ENCODE measurements at regions not wholly inside any gene's neighbourhood (a gene's known extent, or its start where the extent isn't known, plus 50 kb on each side); places are given as distances from the start of the nearest gene placed in this dataset.

GRCh38 chr2:5991305-5991968 is 299.3 kb downstream of the SOX11 start:
- Histone ChIP-seq H3K36me3 (ENCODE audit: control insufficient read depth in 2 of 3, insufficient read depth in 3 of 3, low read length in 3 of 3) (no peaks in the 10 kb centered on the region), H3K27ac (ENCODE audit: low read depth, low read length) (no peak overlapping the region), H3K4me1 (ENCODE audit: control insufficient read depth in 2 of 2, insufficient read depth in 2 of 2, low read length in 2 of 2) (no peaks in the 10 kb centered on the region), H3K27me3 (ENCODE audit: control insufficient read depth in 2 of 2, insufficient read depth in 2 of 2, low read length in 2 of 2) (no peaks in the 10 kb centered on the region), H3K4me3 (ENCODE audit: low read length) (no peak overlapping the region), H3K9me3 (ENCODE audit: control insufficient read depth in 2 of 3, low read length in 3 of 3) (no peaks in the 10 kb centered on the region)
- H3K9me3 Mint-ChIP-seq: peaks cover 0 to 10% (median 0%) of the 10 kb centered on the region in 11 donors
- ATAC-seq (no peak), DNase-seq (no peak)
- no peaks in the 10 kb centered on the region for H3K4me1 Mint-ChIP-seq
- H3K27me3 Mint-ChIP-seq: peaks cover 0 to 12% (median 6%) of the 10 kb centered on the region in 5 donors
- intact Hi-C loops (cut with micrococcal nuclease): no loop called here
- H3K27ac Mint-ChIP-seq: no peak overlapping the region
- ChIA-PET CTCF (no interaction called here), POLR2A (no interaction called here)
- H3K36me3 Mint-ChIP-seq: peaks cover 0 to 3% (median 0%) of the 10 kb centered on the region in 5 donors
- H3K4me3 Mint-ChIP-seq: no peak overlapping the region

GRCh38 chr2:5995832-5996231 is 303.6 kb downstream of the SOX11 start:
- no peak overlapping the region for H3K27ac ChIP-seq (ENCODE audit: low read depth, low read length)
- H3K4me3 ChIP-seq (ENCODE audit: low read length): no peak overlapping the region
- CTCF ChIA-PET: no interaction called here
- ATAC-seq (no peak), DNase-seq (no peak)
- no peaks in the 10 kb centered on the region for H3K4me1 ChIP-seq (ENCODE audit: control insufficient read depth in 2 of 2, insufficient read depth in 2 of 2, low read length in 2 of 2)
- peaks cover 0 to 10% (median 2%) of the 10 kb centered on the region in 11 donors for H3K9me3 Mint-ChIP-seq
- H3K27me3 Mint-ChIP-seq: peaks cover 0 to 14% (median 6%) of the 10 kb centered on the region in 5 donors
- no peak overlapping the region for H3K4me3 Mint-ChIP-seq
- H3K36me3 ChIP-seq (ENCODE audit: control insufficient read depth in 2 of 3, insufficient read depth in 3 of 3, low read length in 3 of 3): no peaks in the 10 kb centered on the region
- H3K36me3 Mint-ChIP-seq: peaks cover 0 to 3% (median 0%) of the 10 kb centered on the region in 5 donors
- H3K4me1 Mint-ChIP-seq: no peaks in the 10 kb centered on the region
- H3K27ac Mint-ChIP-seq: no peak overlapping the region
- intact Hi-C loops (cut with micrococcal nuclease): no loop called here
- H3K9me3 ChIP-seq (ENCODE audit: control insufficient read depth in 2 of 3, low read length in 3 of 3): no peaks in the 10 kb centered on the region
- POLR2A ChIA-PET: no interaction called here
- no peaks in the 10 kb centered on the region for H3K27me3 ChIP-seq (ENCODE audit: control insufficient read depth in 2 of 2, insufficient read depth in 2 of 2, low read length in 2 of 2)

GRCh38 chr2:6008186-6008585 is 316.0 kb downstream of the SOX11 start:
- H3K9me3 ChIP-seq (ENCODE audit: control insufficient read depth in 2 of 3, low read length in 3 of 3): no peaks in the 10 kb centered on the region
- H3K36me3 ChIP-seq (ENCODE audit: control insufficient read depth in 2 of 3, insufficient read depth in 3 of 3, low read length in 3 of 3): no peaks in the 10 kb centered on the region
- Mint-ChIP-seq H3K27me3 (no peaks in the 10 kb centered on the region), H3K36me3 (peaks cover 0 to 4% (median 0%) of the 10 kb centered on the region in 5 donors), H3K4me1 (peaks cover 0 to 2% (median 0%) of the 10 kb centered on the region in 7 donors), H3K4me3 (no peak overlapping the region), H3K9me3 (peaks cover 0 to 9% (median 0%) of the 10 kb centered on the region in 11 donors), H3K27ac (no peak overlapping the region)
- CTCF ChIA-PET: no interaction called here
- DNase-seq (no peak), ATAC-seq (no peak)
- H3K27ac ChIP-seq (ENCODE audit: low read depth, low read length): no peak overlapping the region
- no peak overlapping the region for H3K4me3 ChIP-seq (ENCODE audit: low read length)
- POLR2A ChIA-PET: interaction anchor here (0.6 kb wide), 1 partner anchor 82 kb away, joined by 3 read pairs; no protein-coding TSS in a partner anchor
- H3K27me3 ChIP-seq (ENCODE audit: control insufficient read depth in 2 of 2, insufficient read depth in 2 of 2, low read length in 2 of 2): no peaks in the 10 kb centered on the region
- no peaks in the 10 kb centered on the region for H3K4me1 ChIP-seq (ENCODE audit: control insufficient read depth in 2 of 2, insufficient read depth in 2 of 2, low read length in 2 of 2)
- intact Hi-C loops (cut with micrococcal nuclease): no loop called here

GRCh38 chr2:6008726-6009125 is 316.5 kb downstream of the SOX11 start:
- H3K9me3 Mint-ChIP-seq: peaks cover 0 to 9% (median 0%) of the 10 kb centered on the region in 11 donors
- Histone ChIP-seq H3K27ac (ENCODE audit: low read depth, low read length) (no peak overlapping the region), H3K9me3 (ENCODE audit: control insufficient read depth in 2 of 3, low read length in 3 of 3) (no peaks in the 10 kb centered on the region), H3K4me1 (ENCODE audit: control insufficient read depth in 2 of 2, insufficient read depth in 2 of 2, low read length in 2 of 2) (no peaks in the 10 kb centered on the region), H3K36me3 (ENCODE audit: control insufficient read depth in 2 of 3, insufficient read depth in 3 of 3, low read length in 3 of 3) (no peaks in the 10 kb centered on the region), H3K4me3 (ENCODE audit: low read length) (no peak overlapping the region), H3K27me3 (ENCODE audit: control insufficient read depth in 2 of 2, insufficient read depth in 2 of 2, low read length in 2 of 2) (no peaks in the 10 kb centered on the region)
- ChIA-PET CTCF (no interaction called here), POLR2A (interaction anchor here (0.6 kb wide), 1 partner anchor 82 kb away, joined by 3 read pairs; no protein-coding TSS in a partner anchor)
- ATAC-seq (no peak), DNase-seq (no peak)
- H3K4me3 Mint-ChIP-seq: no peak overlapping the region
- peaks cover 0 to 2% (median 0%) of the 10 kb centered on the region in 7 donors for H3K4me1 Mint-ChIP-seq
- no peak overlapping the region for H3K27ac Mint-ChIP-seq
- peaks cover 0 to 4% (median 0%) of the 10 kb centered on the region in 5 donors for H3K36me3 Mint-ChIP-seq
- intact Hi-C loops (cut with micrococcal nuclease): no loop called here
- H3K27me3 Mint-ChIP-seq: no peaks in the 10 kb centered on the region

GRCh38 chr2:6010163-6010562 is 318.0 kb downstream of the SOX11 start:
- DNase-seq: no peak
- Histone ChIP-seq H3K9me3 (ENCODE audit: control insufficient read depth in 2 of 3, low read length in 3 of 3) (no peaks in the 10 kb centered on the region), H3K27me3 (ENCODE audit: control insufficient read depth in 2 of 2, insufficient read depth in 2 of 2, low read length in 2 of 2) (no peaks in the 10 kb centered on the region), H3K27ac (ENCODE audit: low read depth, low read length) (no peak overlapping the region), H3K4me1 (ENCODE audit: control insufficient read depth in 2 of 2, insufficient read depth in 2 of 2, low read length in 2 of 2) (no peaks in the 10 kb centered on the region), H3K36me3 (ENCODE audit: control insufficient read depth in 2 of 3, insufficient read depth in 3 of 3, low read length in 3 of 3) (no peaks in the 10 kb centered on the region), H3K4me3 (ENCODE audit: low read length) (no peak overlapping the region)
- intact Hi-C loops (cut with micrococcal nuclease): no loop called here
- CTCF ChIA-PET: no interaction called here
- POLR2A ChIA-PET: no interaction called here
- no peak overlapping the region for H3K27ac Mint-ChIP-seq
- no peaks in the 10 kb centered on the region for H3K27me3 Mint-ChIP-seq
- no peak overlapping the region for H3K4me3 Mint-ChIP-seq
- peaks cover 0 to 4% (median 0%) of the 10 kb centered on the region in 5 donors for H3K36me3 Mint-ChIP-seq
- ATAC-seq: no peak
- H3K4me1 Mint-ChIP-seq: no peaks in the 10 kb centered on the region
- peaks cover 0 to 9% (median 0%) of the 10 kb centered on the region in 11 donors for H3K9me3 Mint-ChIP-seq

- H3K9me3 Mint-ChIP-seq: peaks cover 0 to 9% (median 0%) of the 10 kb centered on the region in 11 donors
- intact Hi-C loops (cut with micrococcal nuclease): no loop called here
Observed at GRCh38 chr2:6011921-6012320, 319.7 kb downstream of the SOX11 start.

GRCh38 chr2:6017736-6018286 is 325.6 kb downstream of the SOX11 start:
- no peak overlapping the region for H3K4me3 ChIP-seq (ENCODE audit: low read length)
- Mint-ChIP-seq H3K27me3 (peaks cover 0 to 6% (median 0%) of the 10 kb centered on the region in 5 donors), H3K27ac (no peak overlapping the region), H3K36me3 (no peaks in the 10 kb centered on the region), H3K9me3 (peaks cover 0 to 4% (median 0%) of the 10 kb centered on the region in 11 donors), H3K4me1 (peaks cover 0 to 1% (median 0%) of the 10 kb centered on the region in 7 donors), H3K4me3 (no peak overlapping the region)
- H3K9me3 ChIP-seq (ENCODE audit: control insufficient read depth in 2 of 3, low read length in 3 of 3): no peaks in the 10 kb centered on the region
- intact Hi-C loops (cut with micrococcal nuclease): no loop called here
- CTCF ChIA-PET: no interaction called here
- H3K4me1 ChIP-seq (ENCODE audit: control insufficient read depth in 2 of 2, insufficient read depth in 2 of 2, low read length in 2 of 2): no peaks in the 10 kb centered on the region
- ATAC-seq (no peak), DNase-seq (no peak)
- H3K27me3 ChIP-seq (ENCODE audit: control insufficient read depth in 2 of 2, insufficient read depth in 2 of 2, low read length in 2 of 2): no peaks in the 10 kb centered on the region
- no peak overlapping the region for H3K27ac ChIP-seq (ENCODE audit: low read depth, low read length)
- POLR2A ChIA-PET: no interaction called here
- no peaks in the 10 kb centered on the region for H3K36me3 ChIP-seq (ENCODE audit: control insufficient read depth in 2 of 3, insufficient read depth in 3 of 3, low read length in 3 of 3)

More at GRCh38 chr2:6011921-6012320, 319.7 kb downstream of the SOX11 start:
- Histone ChIP-seq H3K9me3 (ENCODE audit: control insufficient read depth in 2 of 3, low read length in 3 of 3) (no peaks in the 10 kb centered on the region), H3K27me3 (ENCODE audit: control insufficient read depth in 2 of 2, insufficient read depth in 2 of 2, low read length in 2 of 2) (no peaks in the 10 kb centered on the region), H3K36me3 (ENCODE audit: control insufficient read depth in 2 of 3, insufficient read depth in 3 of 3, low read length in 3 of 3) (no peaks in the 10 kb centered on the region), H3K4me3 (ENCODE audit: low read length) (no peak overlapping the region), H3K4me1 (ENCODE audit: control insufficient read depth in 2 of 2, insufficient read depth in 2 of 2, low read length in 2 of 2) (no peaks in the 10 kb centered on the region), H3K27ac (ENCODE audit: low read depth, low read length) (no peak overlapping the region)
- ChIA-PET CTCF (no interaction called here), POLR2A (no interaction called here)
- Mint-ChIP-seq H3K4me1 (no peaks in the 10 kb centered on the region), H3K36me3 (peaks cover 0 to 4% (median 0%) of the 10 kb centered on the region in 5 donors), H3K27me3 (no peaks in the 10 kb centered on the region), H3K27ac (no peak overlapping the region), H3K4me3 (no peak overlapping the region)
- no peak for DNase-seq
- ATAC-seq: no peak
